B cell (primary cell): ENCODE measurements at regions not wholly inside any gene's neighbourhood (a gene's known extent, or its start where the extent isn't known, plus 50 kb on each side); places are given as distances from the start of the nearest gene placed in this dataset.

Experiments used
- ATAC-seq: fragments of 200-7000 bp; cut with Tn5 transposase; one replicate; pipeline ENCODE4 v1.10.0; 2021; ENCODE audit warnings: low read depth, mild to moderate bottlenecking, moderate number of reproducible peaks, moderate library complexity
- CTCF ChIA-PET: fragments of 350-600 bp; sonication (Branson Sonifier 250); formaldehyde crosslinking; loops from one replicate; lab custom pipeline; 2021; ENCODE audit warnings: antibody characterized with exemption, inconsistent platforms; lab: Charles Lee
- POLR2A ChIA-PET: fragments of 350-600 bp; sonication (Branson Sonifier 250); formaldehyde crosslinking; loops from one replicate; lab custom pipeline; 2021; ENCODE audit warnings: antibody characterized with exemption; lab: Charles Lee
- DNase-seq: peaks from one replicate; pipeline ENCODE4 v3.0.0; 2013
- H2AFZ ChIP-seq: 2 replicates; pipeline ENCODE4 v1.6.1; 2012; ENCODE audit warnings: mild to moderate bottlenecking, low read depth, low read length; ENCODE audit not compliant: insufficient read depth, poor library complexity, severe bottlenecking
- H3K27ac ChIP-seq, 2 donors: 1 replicate in 1 of 2; 2 replicates in 1 of 2; pipeline ENCODE4 v1.5.1; 2012 to 2013; ENCODE audit warnings: low read length in 2 of 2, mild to moderate bottlenecking in 2 of 2, moderate library complexity in 1 of 2
- H3K27me3 ChIP-seq, 4 experiments: fragments of 200-600 bp in 1 of 4; sonication (generic) in 1 of 4; replicated peaks in 1 of 4; 1 replicate in 2 of 4; 2 replicates in 2 of 4; pipeline versions ENCODE4 v1.6.1 to v1.7.0; 2013 to 2016; ENCODE audit warnings: low read length in 3 of 4, mild to moderate bottlenecking in 2 of 4, mixed read lengths in 1 of 4, moderate library complexity in 1 of 4; ENCODE audit not compliant: insufficient read depth in 4 of 4, control insufficient read depth in 3 of 4; ENCODE audit errors: control extremely low read depth in 1 of 4
- H3K36me3 ChIP-seq, 2 experiments: replicated peaks in 1 of 2; 1 replicate in 1 of 2; 2 replicates in 1 of 2; pipeline versions ENCODE4 v1.6.1 to v1.7.1; 2013; ENCODE audit warnings: low read length in 1 of 2; ENCODE audit not compliant: insufficient read depth in 2 of 2, control insufficient read depth in 1 of 2; ENCODE audit errors: control extremely low read depth in 1 of 2, extremely low read depth in 1 of 2
- H3K4me1 ChIP-seq, 2 donors: fragments of 200-600 bp in 1 of 2; sonication (generic) in 1 of 2; 1 replicate in 1 of 2; 2 replicates in 1 of 2; pipeline versions ENCODE4 v1.5.1 to v1.6.1; 2013 to 2017; ENCODE audit warnings: low read length in 2 of 2; ENCODE audit not compliant: control insufficient read depth in 2 of 2, insufficient read depth in 2 of 2
- H3K4me2 ChIP-seq: replicated peaks from 2 replicates; pipeline ENCODE3; 2012; ENCODE audit warnings: mild to moderate bottlenecking, low read depth, low read length; ENCODE audit not compliant: poor library complexity, severe bottlenecking
- H3K4me3 ChIP-seq, 5 experiments: fragments of 200-600 bp in 1 of 5; sonication (generic) in 1 of 5; 1 replicate in 3 of 5; 2 replicates in 2 of 5; pipeline versions ENCODE4 v1.5.1 to v1.7.0; 2011 to 2016; ENCODE audit warnings: low read length in 4 of 5, mild to moderate bottlenecking in 4 of 5, low read depth in 2 of 5, control low read depth in 1 of 5, moderate library complexity in 1 of 5; ENCODE audit not compliant: insufficient read depth in 1 of 5; ENCODE audit errors: control extremely low read depth in 1 of 5, extremely low read depth in 1 of 5
- H3K79me2 ChIP-seq: fragments of 200-600 bp; sonication (generic); one replicate; pipeline ENCODE4 v1.6.0; 2016; ENCODE audit warnings: low read length; ENCODE audit not compliant: control insufficient read depth, insufficient read depth
- H3K9ac ChIP-seq: fragments of 200-600 bp; sonication (generic); 2 replicates; pipeline ENCODE4 v1.6.1; 2017; ENCODE audit warnings: mild to moderate bottlenecking, low read length, moderate library complexity
- H3K9me3 ChIP-seq, 3 donors: one replicate each; pipeline versions ENCODE4 v1.6.1 to v1.7.1; 2013; ENCODE audit warnings: low read length in 2 of 3; ENCODE audit not compliant: control insufficient read depth in 2 of 3, insufficient read depth in 1 of 3; ENCODE audit errors: control extremely low read depth in 1 of 3
- H4K20me1 ChIP-seq: 2 replicates; pipeline ENCODE4 v1.6.0; 2012; ENCODE audit warnings: mild to moderate bottlenecking, low read length; ENCODE audit not compliant: insufficient read depth, control insufficient read depth, poor library complexity, severe bottlenecking
- H3K27ac Mint-ChIP-seq: one replicate; pipeline ENCODE4 v1.8.0; 2021; ENCODE audit warnings: mixed read lengths
- H3K27me3 Mint-ChIP-seq: one replicate; pipeline ENCODE4 v1.8.0; 2021; ENCODE audit warnings: mixed read lengths
- H3K4me1 Mint-ChIP-seq: one replicate; pipeline ENCODE4 v1.8.0; 2021; ENCODE audit warnings: mixed read lengths
- H3K4me3 Mint-ChIP-seq: one replicate; pipeline ENCODE4 v1.8.0; 2021; ENCODE audit warnings: mixed read lengths
- H3K9me3 Mint-ChIP-seq: one replicate; pipeline ENCODE4 v1.8.0; 2022; ENCODE audit warnings: mixed read lengths; ENCODE audit not compliant: insufficient read depth
- EZH2 ChIP-seq: IDR thresholded peaks from 2 replicates; pipeline ENCODE4 v1.6.1; 2012; ENCODE audit warnings: borderline replicate concordance, low read depth, mild to moderate bottlenecking, moderate library complexity, low read length; ENCODE audit not compliant: insufficient read depth, poor library complexity, severe bottlenecking
- WGBS: methylation state at CpG from one replicate; pipeline ENCODE4 v1.1.5; 2013; ENCODE audit warnings: missing lambda C conversion rate; ENCODE audit not compliant: insufficient coverage; 5-methylcytosine and 5-hydroxymethylcytosine counted together
- intact Hi-C: fragments of 100-400 bp; cut with micrococcal nuclease; formaldehyde crosslinking; loops from one replicate; pipeline ENCODE4 v1.10.0; 2022
- TF ChIP-seq, protein P1 (sequence below): fragments of 200-600 bp; IDR thresholded peaks from one replicate; pipeline ENCODE4 v1.8.0; 2022; ENCODE audit warnings: antibody characterized with exemption, mild to moderate bottlenecking

- Histone ChIP-seq H3K27ac (no peak overlapping the region), H3K36me3 (no peaks in the 10 kb centered on the region), H3K4me3 (no peak overlapping the region), H2AFZ (no peak overlapping the region), H3K79me2 (no peaks in the 10 kb centered on the region), H3K9me3 (no peaks in the 10 kb centered on the region), H3K4me1 (no peaks in the 10 kb centered on the region), H4K20me1 (no peaks in the 10 kb centered on the region), H3K4me2 (no peak overlapping the region), H3K9ac (no peak overlapping the region), H3K27me3 (no peaks in the 10 kb centered on the region)
- DNase-seq (no peak), ATAC-seq (no peak)
- WGBS: no CpG with 5 or more reads among the region's 1 CpG
- POLR2A ChIA-PET: no interaction called here
- Mint-ChIP-seq H3K9me3 (no peaks in the 10 kb centered on the region), H3K27me3 (no peaks in the 10 kb centered on the region), H3K27ac (no peak overlapping the region), H3K4me3 (no peak overlapping the region), H3K4me1 (no peaks in the 10 kb centered on the region)
- intact Hi-C loops: no loop called here
- CTCF ChIA-PET: no interaction called here
- TF ChIP-seq, protein P1, sequence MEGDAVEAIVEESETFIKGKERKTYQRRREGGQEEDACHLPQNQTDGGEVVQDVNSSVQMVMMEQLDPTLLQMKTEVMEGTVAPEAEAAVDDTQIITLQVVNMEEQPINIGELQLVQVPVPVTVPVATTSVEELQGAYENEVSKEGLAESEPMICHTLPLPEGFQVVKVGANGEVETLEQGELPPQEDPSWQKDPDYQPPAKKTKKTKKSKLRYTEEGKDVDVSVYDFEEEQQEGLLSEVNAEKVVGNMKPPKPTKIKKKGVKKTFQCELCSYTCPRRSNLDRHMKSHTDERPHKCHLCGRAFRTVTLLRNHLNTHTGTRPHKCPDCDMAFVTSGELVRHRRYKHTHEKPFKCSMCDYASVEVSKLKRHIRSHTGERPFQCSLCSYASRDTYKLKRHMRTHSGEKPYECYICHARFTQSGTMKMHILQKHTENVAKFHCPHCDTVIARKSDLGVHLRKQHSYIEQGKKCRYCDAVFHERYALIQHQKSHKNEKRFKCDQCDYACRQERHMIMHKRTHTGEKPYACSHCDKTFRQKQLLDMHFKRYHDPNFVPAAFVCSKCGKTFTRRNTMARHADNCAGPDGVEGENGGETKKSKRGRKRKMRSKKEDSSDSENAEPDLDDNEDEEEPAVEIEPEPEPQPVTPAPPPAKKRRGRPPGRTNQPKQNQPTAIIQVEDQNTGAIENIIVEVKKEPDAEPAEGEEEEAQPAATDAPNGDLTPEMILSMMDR: no peak
- TF ChIP-seq EZH2: no peak
Observed at GRCh38 chr3:24972491-24972890, 455.6 kb upstream of the RARB start.

- 81% methylated on average over 4 of the region's 5 CpGs for WGBS
- Histone ChIP-seq H3K4me1 (no peaks in the 10 kb centered on the region), H3K36me3 (no peaks in the 10 kb centered on the region), H3K4me3 (no peak overlapping the region), H3K79me2 (no peaks in the 10 kb centered on the region), H2AFZ (no peak overlapping the region), H3K4me2 (no peak overlapping the region), H3K27me3 (no peaks in the 10 kb centered on the region), H3K9me3 (peaks cover 0 to 6% (median 0%) of the 10 kb centered on the region in 3 donors), H4K20me1 (no peaks in the 10 kb centered on the region), H3K27ac (no peak overlapping the region), H3K9ac (no peak overlapping the region)
- intact Hi-C loops: no loop called here
- no peak for DNase-seq
- Mint-ChIP-seq H3K27me3 (peaks cover 4% of the 10 kb centered on the region), H3K4me3 (no peak overlapping the region), H3K9me3 (no peaks in the 10 kb centered on the region), H3K27ac (no peak overlapping the region), H3K4me1 (no peaks in the 10 kb centered on the region)
- ATAC-seq: no peak
- no peak for TF ChIP-seq EZH2
- TF ChIP-seq, protein P1: no peak
- ChIA-PET POLR2A (no interaction called here), CTCF (no interaction called here)
Observed at GRCh38 chr3:24981309-24981708, 446.8 kb upstream of the RARB start.
